ENCODE measurements at regions not wholly inside any gene's neighbourhood (a gene's known extent, or its start where the extent isn't known, plus 50 kb on each side); places are given as distances from the start of the nearest gene placed in this dataset.
"Not testable (repeated sequence)": the region's sequence is repeated elsewhere in the genome, so short reads cannot be mapped to it uniquely, and the experiment has no call there.

DNA sequence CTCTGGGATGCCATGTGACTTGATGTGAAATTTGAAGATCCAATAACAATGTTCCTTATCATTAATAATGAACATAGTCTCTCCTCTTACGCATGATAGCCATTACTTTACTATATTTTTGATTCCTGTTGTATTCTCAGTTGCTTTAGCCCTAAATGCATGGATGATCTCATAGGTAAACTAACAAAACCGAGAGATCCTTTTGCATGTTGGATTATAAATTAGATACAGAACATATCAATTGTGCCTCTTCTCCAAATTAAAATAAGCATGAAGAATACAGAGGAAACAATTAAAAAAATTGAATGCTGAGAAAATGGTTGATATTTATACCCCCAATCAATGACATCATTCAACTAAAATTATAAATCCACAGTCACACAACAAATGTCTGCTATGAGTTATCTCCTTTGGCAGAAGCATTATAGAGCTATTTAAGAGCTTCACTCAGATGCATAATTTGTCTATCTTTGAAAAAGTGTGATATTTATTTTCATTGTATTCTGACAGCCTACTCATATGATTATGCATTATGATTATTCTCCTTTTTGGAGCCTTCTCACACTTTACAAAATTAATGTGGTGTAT is 386.4 kb upstream of the STXBP6 start:
- DNase-seq (ENCODE audit: low read depth in 2 of 2) = no peak

DNA sequence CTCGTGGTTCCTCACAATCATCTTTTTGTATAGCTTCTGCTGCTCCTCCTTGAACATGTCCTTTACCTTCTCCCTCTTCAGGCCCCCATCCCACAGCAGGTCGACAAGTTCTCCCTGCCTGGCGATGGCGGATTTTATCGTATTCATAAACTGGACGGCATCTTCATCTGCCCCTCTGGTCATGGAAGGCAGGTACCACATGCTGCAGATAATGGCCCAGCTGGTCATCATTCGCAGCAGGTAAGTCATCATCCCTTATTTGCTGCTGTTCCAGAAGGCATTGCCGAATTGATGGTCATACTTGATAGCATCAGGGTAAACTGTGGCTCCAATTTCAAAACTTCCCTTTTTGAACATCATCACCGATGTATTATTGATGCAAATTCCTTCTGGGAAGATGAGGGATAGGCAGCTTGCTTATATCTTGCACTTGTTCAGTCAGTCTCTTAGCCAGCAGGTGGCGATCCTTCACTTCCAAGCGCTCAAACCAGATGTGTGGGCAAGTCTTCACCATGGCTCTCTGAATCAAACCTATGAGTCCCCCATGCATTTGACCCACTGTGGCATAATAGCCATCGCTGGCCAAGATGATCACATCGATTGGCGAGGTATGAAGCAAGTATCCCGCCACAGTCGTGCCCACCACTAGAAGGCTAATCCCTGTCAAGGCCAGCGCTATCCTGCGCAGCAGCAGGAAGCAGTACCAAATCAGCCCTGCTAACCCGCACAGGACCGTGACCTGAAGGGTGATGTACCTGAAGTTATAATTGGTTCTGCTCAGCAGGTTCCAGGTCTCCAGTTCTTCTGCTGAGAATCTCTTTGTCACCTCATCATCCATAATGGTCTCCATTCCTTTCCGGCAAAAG is 381.5 kb upstream of the STXBP6 start:
- no peak for DNase-seq (ENCODE audit: low read depth in 2 of 2)

DNA sequence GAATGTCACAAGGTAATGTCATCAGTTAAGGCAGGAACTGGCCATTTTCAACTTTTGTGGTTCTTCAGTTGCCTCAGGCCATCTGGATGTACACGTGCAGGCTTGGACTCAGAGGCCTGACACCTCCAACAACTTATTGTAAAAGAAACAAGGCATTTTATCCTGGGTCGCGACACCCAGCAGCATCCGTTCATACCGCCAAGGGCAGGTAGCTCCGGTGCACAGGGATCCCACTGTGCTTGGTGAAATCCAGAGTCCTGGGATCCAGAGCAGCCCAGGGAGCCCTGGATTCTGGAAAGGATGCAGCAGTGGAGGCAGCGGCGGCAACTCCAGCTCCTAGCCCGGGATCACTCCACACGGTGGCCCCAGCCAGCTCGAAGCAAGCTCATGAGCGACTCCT is 380.9 kb upstream of the STXBP6 start:
- DNase-seq (ENCODE audit: low read depth in 2 of 2) = no peak

DNA sequence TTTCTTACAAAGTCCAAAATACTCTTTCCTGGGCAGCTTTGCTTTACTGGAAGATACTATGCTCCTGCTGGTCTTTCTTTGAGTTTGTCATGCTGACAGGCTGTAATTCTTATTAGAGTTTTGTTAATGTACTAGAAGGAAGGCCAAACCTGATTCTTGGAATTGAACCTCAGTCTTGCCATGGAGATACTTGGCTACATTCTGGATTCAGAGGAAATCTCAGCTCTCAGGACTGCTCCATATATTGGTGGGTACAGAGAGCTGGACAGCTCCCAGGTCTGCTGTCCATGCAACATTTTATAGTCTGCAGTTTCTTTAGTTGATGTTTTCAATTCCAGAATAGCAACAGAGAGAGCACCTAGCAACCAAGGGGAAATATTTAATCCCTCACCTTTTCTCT is 363.1 kb upstream of the STXBP6 start:
- no peak for DNase-seq (ENCODE audit: low read depth in 2 of 2)

DNA sequence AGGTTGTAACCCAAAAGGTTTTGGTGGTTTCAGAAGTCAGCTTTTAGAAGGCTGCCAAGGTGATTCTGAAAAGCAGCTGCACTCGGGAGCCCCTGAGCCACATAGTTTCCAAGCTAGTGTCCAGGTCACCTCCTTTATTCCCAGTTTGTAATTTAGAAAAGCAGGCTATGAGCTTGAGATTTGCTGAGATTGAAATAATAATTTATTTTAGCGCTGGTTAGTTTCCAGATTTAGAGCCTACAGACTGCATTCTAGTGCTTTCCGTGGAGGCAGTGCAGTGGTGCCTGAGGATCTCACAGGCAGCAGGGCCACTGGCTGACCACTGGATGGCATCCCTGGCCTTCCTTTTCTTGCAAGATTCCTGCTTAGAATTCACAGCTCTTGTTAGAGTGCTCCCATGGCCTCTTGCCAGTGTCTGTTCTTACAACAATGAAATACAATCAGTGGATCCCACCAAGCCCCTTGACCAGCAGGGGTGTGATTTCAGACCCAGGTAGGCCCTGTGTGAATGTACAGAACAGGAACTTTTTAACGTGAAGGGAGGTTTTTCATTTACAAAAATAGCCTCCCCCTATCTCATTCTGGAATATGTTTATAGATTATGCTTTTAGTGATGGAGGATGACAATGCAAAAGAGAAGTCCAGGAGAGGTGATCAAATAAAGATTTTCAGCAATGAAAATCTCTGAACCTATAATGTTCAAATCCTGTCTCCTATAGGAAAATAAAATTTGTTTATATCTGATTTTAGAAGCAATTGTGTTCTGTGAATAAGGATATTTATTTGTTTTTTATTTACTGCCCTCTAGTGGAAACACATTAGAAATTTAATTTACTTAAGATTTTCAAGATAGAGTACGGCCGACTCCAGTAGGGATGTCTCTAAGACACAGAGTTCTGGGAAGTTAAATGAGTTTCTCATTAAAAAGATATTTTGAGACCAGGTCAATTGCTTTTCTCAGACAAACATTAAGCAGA is 362.1 kb upstream of the STXBP6 start:
- DNase-seq (ENCODE audit: low read depth in 2 of 2) = no peak

DNA sequence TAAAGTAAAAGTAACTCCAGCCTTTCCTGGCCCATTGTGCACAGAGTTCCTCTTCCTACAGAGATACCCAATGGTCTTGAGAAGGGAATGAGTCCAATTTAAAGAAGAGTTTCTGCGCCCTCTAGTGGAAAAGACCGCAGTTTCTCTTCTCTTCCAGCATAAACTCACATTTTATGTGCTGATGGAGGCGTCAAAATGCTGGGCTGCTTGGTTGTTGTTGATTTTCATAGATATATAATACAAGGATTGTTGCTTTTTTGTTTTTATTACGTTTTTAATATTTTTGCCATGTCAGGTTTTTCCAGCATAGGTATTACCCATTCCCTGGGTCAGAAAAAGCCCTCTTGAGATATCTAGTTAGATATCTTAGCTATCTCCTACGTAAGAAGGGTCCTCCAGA is 356.9 kb upstream of the STXBP6 start:
- no peak for DNase-seq (ENCODE audit: low read depth in 2 of 2)

DNA sequence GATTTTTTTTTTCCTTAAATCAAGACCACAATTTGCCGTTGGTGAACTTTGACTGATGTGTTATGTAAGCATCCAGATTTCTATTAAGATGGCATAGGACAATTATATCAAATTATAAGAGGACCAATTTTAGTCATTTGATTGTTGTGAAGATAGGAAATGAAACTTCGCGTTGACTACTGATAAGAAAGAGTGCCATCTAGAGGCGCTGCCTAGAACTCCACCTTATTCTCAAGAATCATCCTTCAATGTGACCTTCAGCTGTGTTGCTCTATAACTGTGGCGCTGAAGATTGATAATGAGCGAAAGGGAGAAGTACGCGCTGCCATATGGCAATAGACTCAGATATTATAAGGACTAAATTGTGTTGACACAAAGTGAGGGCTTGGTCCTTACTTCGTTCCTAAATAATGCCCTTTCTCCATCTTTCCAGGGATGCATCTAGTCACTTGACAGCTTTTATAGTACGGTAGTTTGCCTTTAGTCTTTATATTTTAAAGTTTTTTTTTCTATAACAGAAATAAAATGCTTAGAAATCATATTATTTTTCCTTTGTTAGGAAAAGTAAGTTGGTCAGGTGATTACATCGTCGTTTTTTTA is 350.8 kb upstream of the STXBP6 start:
- DNase-seq (ENCODE audit: low read depth in 2 of 2) = peak in 1 of 2 experiments; percentile 33

DNA sequence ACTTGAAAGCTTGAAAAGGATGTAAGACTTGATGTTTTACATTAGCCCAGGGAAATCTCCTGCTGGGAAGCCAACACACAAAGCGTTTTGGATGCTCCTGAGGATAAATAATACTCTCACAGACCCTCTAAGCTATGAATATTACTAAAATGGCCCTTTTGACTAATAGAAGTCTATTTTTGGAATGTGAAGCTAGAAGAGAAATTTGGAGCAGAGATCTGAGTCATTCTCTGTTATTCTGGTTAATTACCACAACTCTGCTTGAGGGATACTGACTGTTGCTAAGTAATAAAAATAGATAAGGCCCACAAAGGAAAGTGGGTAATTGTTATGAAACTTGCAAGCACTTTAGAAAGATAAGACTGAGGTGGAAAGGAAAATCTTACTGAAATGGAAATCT is 346.2 kb upstream of the STXBP6 start:
- no peak for DNase-seq (ENCODE audit: low read depth in 2 of 2)

DNA sequence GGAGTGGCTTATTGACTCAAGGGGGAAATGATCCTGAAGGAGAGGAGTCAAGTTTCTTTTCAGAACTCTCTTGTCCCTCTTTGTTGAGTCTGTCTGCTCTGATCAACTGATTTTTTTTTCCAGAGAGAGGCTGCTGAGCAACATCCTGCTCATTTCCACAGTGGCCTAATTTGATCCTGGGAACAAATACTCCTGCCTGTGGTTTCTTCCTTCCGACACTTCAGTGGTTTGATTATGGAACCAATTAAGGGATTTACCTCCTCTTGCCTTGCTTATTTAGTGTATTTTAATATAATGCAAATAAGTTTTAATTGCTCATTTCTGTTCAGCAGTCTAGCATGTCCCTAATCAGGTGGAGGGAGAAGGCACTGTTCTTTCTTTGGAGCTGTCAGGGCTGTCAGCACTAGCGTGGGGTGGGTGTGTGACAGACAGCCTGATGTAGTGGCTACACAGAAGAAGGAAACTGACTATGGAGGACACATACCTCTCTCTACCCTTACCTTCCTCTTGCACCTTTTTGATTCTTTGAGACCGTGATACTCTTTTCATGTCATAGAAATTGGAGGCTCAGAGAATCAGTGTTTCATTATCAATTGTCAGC is 344.9 kb upstream of the STXBP6 start:
- DNase-seq (ENCODE audit: low read depth in 2 of 2) = no peak

DNA sequence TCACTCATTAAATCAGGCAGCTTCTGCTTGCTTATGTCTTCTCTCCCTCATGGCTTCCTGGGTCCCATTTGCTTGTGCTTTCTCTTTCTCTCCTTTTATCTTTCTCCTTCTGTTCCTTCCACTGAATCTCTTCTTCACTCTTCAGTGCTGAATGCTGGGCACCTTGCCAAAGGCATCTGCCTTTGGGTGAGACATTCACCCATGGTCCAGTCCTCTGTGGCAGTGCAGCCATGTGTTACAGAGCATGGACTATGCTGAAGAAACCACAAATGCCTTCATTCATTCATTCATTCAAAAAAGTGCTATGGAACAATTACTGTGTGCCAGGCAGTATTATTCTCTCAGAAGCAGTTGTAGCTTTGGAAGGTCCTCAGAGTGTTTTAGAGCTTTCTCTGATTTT is 344.4 kb upstream of the STXBP6 start:
- DNase-seq (ENCODE audit: low read depth in 2 of 2) = no peak

DNA sequence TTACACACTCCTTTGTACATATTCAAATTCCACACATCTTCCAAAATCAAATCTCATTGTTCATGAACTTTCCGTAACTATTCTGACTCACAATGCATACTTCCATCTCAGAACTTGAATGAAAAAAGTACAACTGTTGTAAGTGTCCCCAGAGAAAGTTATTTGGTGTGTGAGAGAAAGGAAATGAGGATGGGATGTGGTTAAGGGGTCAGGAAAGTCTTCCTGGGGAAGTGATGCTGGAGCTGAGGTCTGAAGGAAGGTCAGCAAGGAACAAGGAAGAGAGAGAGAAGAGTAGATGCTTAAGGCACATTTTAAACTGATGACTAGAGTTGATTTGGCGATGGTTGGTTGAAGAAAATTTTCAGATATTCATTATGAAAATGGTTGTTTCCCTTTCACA is 340.0 kb upstream of the STXBP6 start:
- no peak for DNase-seq (ENCODE audit: low read depth in 2 of 2)

DNA sequence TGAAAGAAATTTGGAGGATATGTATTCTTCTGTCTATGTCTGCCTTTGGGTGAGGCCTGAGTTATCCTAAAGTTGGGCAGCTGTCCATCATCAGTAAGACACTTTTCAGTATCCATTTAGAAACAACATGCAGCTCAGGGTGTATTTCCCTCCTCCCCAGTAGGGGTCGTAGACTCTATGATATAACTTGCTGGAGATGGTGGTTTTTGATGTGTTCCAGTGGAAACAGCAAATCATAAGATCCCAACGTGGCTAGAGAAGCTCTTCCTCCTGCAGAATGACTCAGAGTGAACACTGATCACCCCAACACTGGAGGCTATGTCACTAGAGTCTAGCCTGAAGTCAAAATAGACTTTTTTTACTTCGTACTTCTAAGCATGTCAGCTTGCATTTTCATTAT is 331.6 kb upstream of the STXBP6 start:
- no peak for DNase-seq (ENCODE audit: low read depth in 2 of 2)

DNA sequence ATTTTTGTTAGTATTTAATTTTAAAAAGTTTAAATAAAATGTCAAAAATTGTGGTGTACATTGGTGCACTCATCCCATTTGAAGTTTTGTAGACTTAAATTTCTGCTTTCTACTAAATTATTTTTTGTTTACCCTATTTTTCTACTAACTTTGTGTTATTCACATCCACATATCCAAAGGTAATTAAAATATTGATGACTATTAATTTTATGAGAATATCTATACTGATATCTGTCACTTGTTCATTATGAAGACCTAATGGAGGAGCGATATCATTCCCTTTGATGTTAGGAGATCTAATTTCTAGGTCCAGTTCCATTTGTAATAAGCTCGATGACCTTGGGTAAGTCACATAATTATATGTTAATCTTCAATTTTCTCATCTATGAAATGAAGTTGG is 325.7 kb upstream of the STXBP6 start:
- no peak for DNase-seq (ENCODE audit: low read depth in 2 of 2)

DNA sequence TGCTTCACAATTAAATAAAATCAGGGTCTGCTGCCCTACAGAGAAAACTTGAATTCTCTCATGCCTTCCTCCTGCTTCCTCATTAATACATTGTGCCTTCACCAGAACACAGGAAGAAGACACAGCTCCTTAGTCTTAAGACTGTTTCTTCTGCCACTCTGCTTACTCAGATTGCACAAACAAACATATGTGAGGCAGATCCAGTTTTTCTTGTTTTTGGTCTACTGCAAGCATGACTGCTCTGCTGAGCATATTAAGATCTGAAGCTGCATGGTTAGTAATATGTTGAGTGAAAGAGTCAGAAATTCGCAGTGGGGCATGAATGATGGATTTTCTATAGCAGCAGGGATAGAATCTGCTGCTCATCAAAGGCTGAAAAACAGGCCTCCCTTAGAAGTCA is 321.1 kb upstream of the STXBP6 start:
- DNase-seq (ENCODE audit: low read depth in 2 of 2) = no peak

DNA sequence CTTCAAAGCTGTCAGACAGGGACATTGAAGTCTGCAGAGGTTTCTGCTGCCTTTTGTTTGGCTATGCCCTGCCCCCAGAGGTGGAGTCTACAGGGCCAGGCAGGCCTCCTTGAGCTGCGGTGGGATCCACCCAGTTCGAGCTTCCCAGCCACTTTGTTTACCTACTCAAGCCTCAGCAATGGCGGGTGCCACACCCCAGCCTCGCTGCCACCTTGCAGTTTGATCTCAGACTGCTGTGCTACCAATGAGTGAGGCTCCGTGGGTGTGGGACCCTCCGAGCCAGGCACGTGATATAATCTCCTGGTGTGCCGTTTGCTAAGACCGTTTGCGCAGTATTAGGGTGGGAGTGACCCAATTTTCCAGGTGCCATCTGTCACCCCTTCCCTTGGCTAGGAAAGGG is 320.1 kb upstream of the STXBP6 start:
- not testable (repeated sequence) for DNase-seq (ENCODE audit: low read depth in 2 of 2)

DNA sequence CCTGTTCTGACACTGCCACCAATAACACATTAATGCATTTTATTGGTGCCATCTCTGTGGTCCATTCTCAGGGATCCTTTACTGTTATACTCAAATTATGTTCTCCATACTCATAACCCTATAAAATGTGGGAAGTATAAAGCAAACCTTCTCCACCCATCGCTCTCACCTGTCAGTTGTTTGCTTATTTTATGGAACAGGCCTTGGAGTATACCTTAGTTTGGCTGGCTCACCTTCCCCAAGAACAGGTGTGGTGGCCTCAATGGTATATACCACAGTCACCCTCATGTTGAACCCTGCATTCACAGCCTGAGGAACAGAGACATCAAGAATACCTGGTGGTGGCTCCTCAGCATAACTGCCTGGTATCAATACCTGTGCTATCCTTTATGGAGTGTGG is 308.4 kb upstream of the STXBP6 start:
- DNase-seq (ENCODE audit: low read depth in 2 of 2) = no peak

DNA sequence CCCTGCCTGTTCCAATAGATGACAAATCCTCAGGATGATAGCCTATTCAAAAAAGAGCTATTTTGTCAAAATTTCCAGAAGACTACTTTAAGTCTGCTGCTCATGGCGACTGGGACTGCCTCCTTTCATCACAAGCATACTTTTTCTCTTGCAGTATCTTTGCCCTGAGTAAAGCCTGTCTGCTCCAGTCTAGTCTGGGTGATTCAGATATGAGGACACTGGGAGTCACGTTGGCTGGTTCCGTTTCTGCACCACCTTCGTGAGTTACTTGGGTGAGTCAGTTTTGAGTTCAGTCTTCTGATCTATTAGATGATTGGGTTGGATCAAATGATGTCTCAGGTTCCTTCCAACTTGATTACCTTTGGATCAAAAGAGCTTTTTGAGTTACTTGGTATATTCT is 301.3 kb upstream of the STXBP6 start:
- DNase-seq (ENCODE audit: low read depth in 2 of 2) = no peak

DNA sequence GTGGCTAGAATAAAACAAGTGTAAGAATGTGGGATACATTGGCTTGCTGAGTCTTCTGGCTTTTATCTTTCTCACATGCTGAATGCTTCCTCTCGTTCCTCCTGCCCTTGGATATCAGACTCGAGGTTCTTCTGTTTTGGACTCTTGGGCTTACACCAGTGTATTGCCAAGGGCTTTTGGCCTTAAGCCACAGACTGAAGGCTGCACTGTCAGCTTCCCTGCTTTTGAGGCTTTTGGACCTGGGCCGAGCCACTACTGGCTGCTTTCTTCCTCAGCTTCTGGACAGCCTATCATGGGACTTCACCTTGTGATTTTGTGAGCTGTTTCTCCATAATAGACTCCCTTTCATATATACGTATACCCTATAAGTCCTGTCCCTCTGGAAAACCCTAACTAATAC is 300.9 kb upstream of the STXBP6 start:
- no peak for DNase-seq (ENCODE audit: low read depth in 2 of 2)

DNA sequence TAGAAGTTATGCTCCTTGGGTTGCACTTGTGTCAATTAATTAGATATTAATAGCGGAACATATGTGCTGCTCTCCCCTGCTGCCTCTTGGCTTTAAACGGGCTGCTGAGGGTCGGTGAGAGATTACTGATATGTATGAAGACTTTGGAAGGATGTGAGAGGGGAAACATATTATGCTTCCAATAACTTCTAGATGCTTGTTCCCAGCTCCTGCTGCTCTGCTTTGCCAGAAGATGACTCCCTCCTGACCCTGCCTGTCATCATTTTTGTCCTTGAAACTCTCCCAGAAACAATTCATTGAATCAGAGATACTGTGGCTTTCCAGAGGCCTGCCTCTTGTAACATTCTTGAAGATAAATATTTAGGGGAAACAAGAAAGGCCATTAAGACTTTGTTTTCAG is 300.1 kb upstream of the STXBP6 start:
- DNase-seq (ENCODE audit: low read depth in 2 of 2) = no peak

DNA sequence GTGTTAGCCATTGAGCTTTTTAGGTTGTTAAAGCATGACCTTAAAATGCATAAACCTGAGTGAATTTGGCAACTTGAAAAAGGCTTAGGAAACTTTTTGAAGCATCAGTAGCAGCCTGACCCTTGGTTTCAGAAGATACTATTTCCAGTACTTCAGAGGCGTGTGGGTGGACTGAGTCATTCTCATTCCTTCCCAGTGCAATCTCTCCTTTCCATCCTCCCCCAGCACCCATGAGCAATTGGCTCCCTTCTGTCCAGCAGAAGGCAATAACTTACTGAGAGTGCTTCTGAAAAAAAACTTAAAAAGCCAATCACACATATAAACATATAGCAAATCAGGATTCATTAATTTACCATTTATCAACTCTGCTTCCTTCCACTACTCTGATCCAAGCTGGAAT is 299.3 kb upstream of the STXBP6 start:
- DNase-seq (ENCODE audit: low read depth in 2 of 2) = no peak

DNA sequence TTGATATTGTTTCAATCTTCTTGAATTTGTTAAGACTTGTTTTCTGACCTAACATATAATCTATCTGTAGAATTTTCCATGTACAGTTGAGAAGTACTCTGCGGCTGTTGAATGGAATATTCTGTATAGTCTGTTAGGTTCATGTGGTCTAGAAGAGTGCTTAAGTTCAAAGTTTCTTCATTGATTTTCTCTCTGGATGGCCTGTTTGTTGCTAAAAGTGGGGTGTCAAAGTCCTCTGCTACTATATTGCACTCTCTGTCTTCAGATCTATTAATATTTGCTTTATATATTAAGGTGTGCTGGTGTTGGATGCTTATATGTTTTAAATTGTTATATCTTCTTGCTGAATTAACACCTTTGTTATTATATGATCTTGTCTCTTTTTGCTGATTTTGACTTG is 290.9 kb upstream of the STXBP6 start:
- no peak for DNase-seq (ENCODE audit: low read depth in 2 of 2)

DNA sequence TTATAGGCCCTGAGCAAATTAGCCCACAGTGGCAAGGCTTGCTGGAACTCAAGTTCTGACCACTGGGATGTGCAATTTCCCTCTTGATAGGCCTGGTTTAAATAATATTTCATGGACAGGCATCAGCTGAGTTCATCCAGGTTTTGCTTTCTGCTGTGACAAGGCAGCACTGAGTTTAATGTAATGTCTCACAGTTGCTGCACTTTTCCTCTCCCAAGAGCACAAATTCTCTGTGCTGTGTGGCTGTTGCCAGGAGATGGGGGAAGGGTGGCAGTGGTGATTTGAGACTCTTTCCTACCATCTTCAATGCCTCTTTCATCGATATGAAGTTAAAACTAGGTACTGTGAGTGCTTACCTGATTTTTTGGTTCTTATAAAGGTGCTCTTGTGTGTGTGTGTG is 272.8 kb upstream of the STXBP6 start:
- DNase-seq (ENCODE audit: low read depth in 2 of 2) = no peak

All from stimulated activated CD4-positive, alpha-beta T cell treated with anti-CD3 and anti-CD28 coated beads, Interleukin-12 subunit alpha, Interleukin-12 subunit beta, amount 100 ng/mL, for 24 hours (primary cell).